Testis (tissue), 2 donors: ENCODE measurements at regions not wholly inside any gene's neighbourhood (a gene's known extent, or its start where the extent isn't known, plus 50 kb on each side); places are given as distances from the start of the nearest gene placed in this dataset.

Experiments
- DNase-seq: peaks from one replicate; pipeline ENCODE4 v3.0.0-alpha.2; 2019
- H3K27ac ChIP-seq, 2 donors: fragments of 200-600 bp; sonication (generic); one replicate each; pipeline ENCODE4 v1.5.1; 2019
- H3K27me3 ChIP-seq: fragments of 200-600 bp; sonication (generic); one replicate; pipeline ENCODE4 v1.5.1; 2019
- H3K36me3 ChIP-seq: fragments of 200-600 bp; sonication (generic); one replicate; pipeline ENCODE4 v1.5.1; 2017; ENCODE audit warnings: low read depth; ENCODE audit errors: missing control alignments
- H3K4me1 ChIP-seq: fragments of 200-600 bp; sonication (generic); one replicate; pipeline ENCODE4 v1.5.1; 2019
- H3K4me3 ChIP-seq, 2 donors: fragments of 200-600 bp; sonication (generic); one replicate each; pipeline ENCODE4 v1.5.1; 2017 to 2019
- H3K9me3 ChIP-seq: fragments of 200-600 bp; sonication (generic); one replicate; pipeline ENCODE4 v1.5.1; 2017
- CTCF ChIP-seq, 3 experiments: fragments of 450-650 bp in 2 of 3; fragments of 200-600 bp in 1 of 3; sonication (generic) in 1 of 3; IDR thresholded peaks; one replicate each; pipeline ENCODE4 v1.5.1; 2016 to 2019; ENCODE audit warnings: antibody characterized with exemption in 3 of 3, mild to moderate bottlenecking in 2 of 3, moderate library complexity in 1 of 3
- POLR2A ChIP-seq: fragments of 450-650 bp; IDR thresholded peaks from one replicate; pipeline ENCODE4 v1.6.1; 2017; ENCODE audit warnings: antibody characterized with exemption, mild to moderate bottlenecking, moderate library complexity
- WGBS, 2 donors: methylation state at CpG; one replicate each; pipeline ENCODE4 v1.1.5; 2018; 5-methylcytosine and 5-hydroxymethylcytosine counted together
- intact Hi-C: fragments of 100-400 bp; cut with DNase I; formaldehyde crosslinking; loops from one replicate; pipeline ENCODE4 v1.15.1; 2023; ENCODE audit warnings: low total_unique reads

GRCh38 chr3:70806021-70806420, 493.6 kb upstream of the MDFIC2 start:
- H3K4me1 ChIP-seq = no peaks in the 10 kb centered on the region
- no peak overlapping the region for H3K4me3 ChIP-seq
- no peak overlapping the region for H3K27ac ChIP-seq
- 91 to 96% methylated on average over 6 of the region's 6 CpGs for WGBS, 2 donors
- no peak for DNase-seq
- no peaks in the 10 kb centered on the region for H3K36me3 ChIP-seq
- H3K9me3 ChIP-seq = no peaks in the 10 kb centered on the region
- H3K27me3 ChIP-seq = no peaks in the 10 kb centered on the region
- TF ChIP-seq CTCF (IDR thresholded peaks at IDR 0.05) (no peak), POLR2A (no peak)
- intact Hi-C loops = no loop called here

GRCh38 chr3:70805061-70805889, 492.8 kb upstream of the MDFIC2 start:
- no peak for DNase-seq
- Histone ChIP-seq H3K4me1 (no peaks in the 10 kb centered on the region), H3K4me3 (no peak overlapping the region), H3K27me3 (no peaks in the 10 kb centered on the region), H3K27ac (no peak overlapping the region), H3K36me3 (no peaks in the 10 kb centered on the region), H3K9me3 (no peaks in the 10 kb centered on the region)
- intact Hi-C loops = no loop called here
- WGBS, 2 donors = 63 to 66% methylated on average over 6 of the region's 6 CpGs
- TF ChIP-seq CTCF (IDR thresholded peaks at IDR 0.05) (no peak), POLR2A (no peak)

GRCh38 chr3:70803891-70804290, 491.5 kb upstream of the MDFIC2 start:
- DNase-seq = no peak
- H3K4me3 ChIP-seq = no peak overlapping the region
- H3K27me3 ChIP-seq = no peaks in the 10 kb centered on the region
- WGBS, 2 donors = 85 to 97% methylated on average over 2 of the region's 2 CpGs
- no peaks in the 10 kb centered on the region for H3K9me3 ChIP-seq
- H3K4me1 ChIP-seq = no peaks in the 10 kb centered on the region
- no peaks in the 10 kb centered on the region for H3K36me3 ChIP-seq
- intact Hi-C loops = no loop called here
- TF ChIP-seq POLR2A = no peak
- no peak for TF ChIP-seq CTCF (IDR thresholded peaks at IDR 0.05)
- H3K27ac ChIP-seq = no peak overlapping the region

- no peak overlapping the region for H3K4me3 ChIP-seq
- H3K4me1 ChIP-seq = no peaks in the 10 kb centered on the region
- H3K9me3 ChIP-seq = no peaks in the 10 kb centered on the region
- WGBS, 2 donors = 67 to 96% methylated on average over 2 of the region's 2 CpGs
- intact Hi-C loops = no loop called here
- TF ChIP-seq CTCF (IDR thresholded peaks at IDR 0.05) = no peak
- TF ChIP-seq POLR2A = no peak
- H3K36me3 ChIP-seq = no peaks in the 10 kb centered on the region
- no peak for DNase-seq
- H3K27me3 ChIP-seq = no peaks in the 10 kb centered on the region
- no peak overlapping the region for H3K27ac ChIP-seq
Measured at GRCh38 chr3:70803319-70803718, 490.9 kb upstream of the MDFIC2 start.

GRCh38 chr3:70800951-70801350, 488.5 kb upstream of the MDFIC2 start:
- WGBS, 2 donors = 79 to 81% methylated on average over 2 of the region's 2 CpGs
- no peak for DNase-seq

More at GRCh38 chr3:70800951-70801350, 488.5 kb upstream of the MDFIC2 start:
- no peak for TF ChIP-seq POLR2A
- no peak for TF ChIP-seq CTCF (IDR thresholded peaks at IDR 0.05)
- H3K27me3 ChIP-seq = no peaks in the 10 kb centered on the region
- no peaks in the 10 kb centered on the region for H3K4me1 ChIP-seq
- H3K4me3 ChIP-seq = no peak overlapping the region
- no peak overlapping the region for H3K27ac ChIP-seq
- intact Hi-C loops = no loop called here
- no peaks in the 10 kb centered on the region for H3K36me3 ChIP-seq
- H3K9me3 ChIP-seq = no peaks in the 10 kb centered on the region
